ENCODE measurements at regions not wholly inside any gene's neighbourhood (a gene's known extent, or its start where the extent isn't known, plus 50 kb on each side); places are given as distances from the start of the nearest gene placed in this dataset.

DNA sequence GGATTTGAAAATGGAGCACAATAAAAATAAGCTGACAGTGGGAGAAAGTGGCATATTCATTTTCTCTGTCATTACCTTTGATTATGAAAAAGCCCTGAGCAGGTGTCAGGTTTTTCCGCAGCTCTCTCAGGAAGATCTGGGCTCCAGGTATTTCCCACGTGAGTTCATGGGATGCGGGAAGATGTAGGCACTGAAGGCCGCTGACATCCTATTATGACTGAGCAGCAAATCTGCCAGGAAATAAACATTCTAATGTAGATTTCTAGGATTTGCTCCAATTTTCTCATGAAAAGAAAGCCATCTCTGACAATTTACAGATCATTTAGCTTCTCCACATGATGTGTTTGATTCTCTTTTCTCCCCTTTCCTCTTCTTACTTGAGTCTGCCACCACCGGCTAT, 160.7 kb downstream of the KIT start:
- H4K20me1 ChIP-seq (ENCODE audit: insufficient read depth) = no peaks in the 10 kb centered on the region

DNA sequence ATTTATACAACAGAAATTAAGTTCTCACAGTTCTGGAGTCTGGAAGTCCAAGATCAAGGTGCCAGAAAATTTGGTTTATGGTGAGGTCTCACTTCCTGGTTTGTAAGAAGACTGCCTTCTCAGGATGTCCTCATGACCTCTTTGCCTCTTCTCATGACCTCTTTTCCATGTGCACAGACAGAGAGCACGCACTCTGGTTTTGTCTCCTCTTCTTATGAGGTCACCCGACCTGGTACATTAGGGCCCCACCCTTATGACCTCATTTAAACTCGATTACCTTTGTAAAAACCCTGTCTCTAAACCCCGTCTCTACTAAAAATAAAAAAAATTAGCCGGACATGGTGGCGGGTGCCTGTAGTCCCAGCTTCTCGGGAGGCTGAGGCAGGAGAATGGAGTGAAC, 155.9 kb downstream of the KIT start:
- Histone ChIP-seq H4K20me1 (ENCODE audit: insufficient read depth) (no peaks in the 10 kb centered on the region), H3F3A (replicated peaks; ENCODE audit: insufficient read depth) (no peaks in the 10 kb centered on the region), H3K9me2 (no peaks in the 10 kb centered on the region), H3K4me1 (ENCODE audit: control insufficient read depth in 1 of 2, insufficient read depth in 2 of 2, low read depth in 1 of 2, low read length in 1 of 2) (no peaks in the 10 kb centered on the region), H3K4me3 (ENCODE audit: low read depth in 2 of 2, low read length in 1 of 2) (no peak overlapping the region), H3K79me2 (ENCODE audit: insufficient read depth) (no peaks in the 10 kb centered on the region), H3K4me2 (no peak overlapping the region), H3K9me3 (no peaks in the 10 kb centered on the region), H2AFZ (ENCODE audit: low read depth) (no peak overlapping the region), H3K36me3 (replicated peaks in 1 of 2; ENCODE audit: control insufficient read depth in 1 of 2, insufficient read depth in 2 of 2, low read length in 1 of 2) (no peaks in the 10 kb centered on the region), H3K27ac (ENCODE audit: low read depth in 2 of 2, low read length in 1 of 2) (no peak overlapping the region), H3K9ac (no peak overlapping the region), H3K27me3 (ENCODE audit: insufficient read depth) (no peaks in the 10 kb centered on the region)
- TF ChIP-seq TEAD4 (IDR thresholded peaks at IDR 0.05; ENCODE audit: borderline replicate concordance, insufficient read depth) (no peak), FOXM1 (IDR thresholded peaks at IDR 0.05; ENCODE audit: low read depth) (no peak), GATA2 (CRISPR knock-in tag; IDR thresholded peaks at IDR 0.05) (no peak), ELF1 (IDR thresholded peaks at IDR 0.05) (no peak), RXRA (IDR thresholded peaks at IDR 0.05; ENCODE audit: borderline replicate concordance, low read depth) (no peak), JUND (IDR thresholded peaks at IDR 0.05) (no peak), FOXJ3 (CRISPR knock-in tag; IDR thresholded peaks at IDR 0.05) (no peak), RFX5 (IDR thresholded peaks at IDR 0.05; ENCODE audit: low read length) (no peak), TAF1 (IDR thresholded peaks at IDR 0.05; ENCODE audit: borderline replicate concordance, low read depth, low read length) (no peak), MXI1 (IDR thresholded peaks at IDR 0.05; ENCODE audit: low read depth, low read length) (no peak), RAD21 (IDR thresholded peaks at IDR 0.05; ENCODE audit: low read length) (no peak)
- TF ChIP-seq, protein P1, sequence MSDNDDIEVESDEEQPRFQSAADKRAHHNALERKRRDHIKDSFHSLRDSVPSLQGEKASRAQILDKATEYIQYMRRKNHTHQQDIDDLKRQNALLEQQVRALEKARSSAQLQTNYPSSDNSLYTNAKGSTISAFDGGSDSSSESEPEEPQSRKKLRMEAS (IDR thresholded peaks at IDR 0.05; ENCODE audit: low read depth) = no peak
- ChIA-PET POLR2A (no interaction called here), CTCF (no interaction called here)
- 40% methylated on average over 7 of the region's 7 CpGs for WGBS (ENCODE audit: low lambda C conversion rate)
- DNase-seq = no peak

More for the DNA sequence above, 160.7 kb downstream of the KIT start:
- H3K79me2 ChIP-seq (ENCODE audit: insufficient read depth) = no peaks in the 10 kb centered on the region
- no peak overlapping the region for H3K4me3 ChIP-seq (ENCODE audit: low read depth in 2 of 2, low read length in 1 of 2)
- CTCF ChIA-PET = interaction anchor here (1.1 kb wide), 1 partner anchor 22 kb away, joined by 3 read pairs; no protein-coding TSS in a partner anchor
- no peaks in the 10 kb centered on the region for H3K9me3 ChIP-seq
- H3K36me3 ChIP-seq (replicated peaks in 1 of 2; ENCODE audit: control insufficient read depth in 1 of 2, insufficient read depth in 2 of 2, low read length in 1 of 2) = no peaks in the 10 kb centered on the region
- no peak overlapping the region for H3K4me2 ChIP-seq
- H3K27ac ChIP-seq (ENCODE audit: low read depth in 2 of 2, low read length in 1 of 2) = no peak overlapping the region
- POLR2A ChIA-PET = no interaction called here
- WGBS (ENCODE audit: low lambda C conversion rate) = 67% methylated on average over 5 of the region's 5 CpGs
- no peak for DNase-seq
- H3K9me2 ChIP-seq = no peaks in the 10 kb centered on the region
- TF ChIP-seq NRF1 (IDR thresholded peaks at IDR 0.05; ENCODE audit: low read depth, low read length) (no peak), USF2 (IDR thresholded peaks at IDR 0.05; ENCODE audit: borderline replicate concordance, low read depth, low read length) (no peak), YY1 (IDR thresholded peaks at IDR 0.05; ENCODE audit: low read depth) (no peak), MXI1 (IDR thresholded peaks at IDR 0.05; ENCODE audit: low read depth, low read length) (no peak), GATA2 (CRISPR knock-in tag; IDR thresholded peaks at IDR 0.05) (no peak), GABPA (IDR thresholded peaks at IDR 0.05; ENCODE audit: low read depth) (no peak), RAD21 (IDR thresholded peaks at IDR 0.05; ENCODE audit: low read length) (no peak), SMC3 (IDR thresholded peaks at IDR 0.05; ENCODE audit: low read depth, low read length) (no peak), FOXJ3 (CRISPR knock-in tag; IDR thresholded peaks at IDR 0.05) (no peak), SIN3A (IDR thresholded peaks at IDR 0.05; ENCODE audit: borderline replicate concordance, low read depth, low read length) (no peak), TAF1 (IDR thresholded peaks at IDR 0.05; ENCODE audit: borderline replicate concordance, low read depth, low read length) (no peak)
- TF ChIP-seq, protein P2, sequence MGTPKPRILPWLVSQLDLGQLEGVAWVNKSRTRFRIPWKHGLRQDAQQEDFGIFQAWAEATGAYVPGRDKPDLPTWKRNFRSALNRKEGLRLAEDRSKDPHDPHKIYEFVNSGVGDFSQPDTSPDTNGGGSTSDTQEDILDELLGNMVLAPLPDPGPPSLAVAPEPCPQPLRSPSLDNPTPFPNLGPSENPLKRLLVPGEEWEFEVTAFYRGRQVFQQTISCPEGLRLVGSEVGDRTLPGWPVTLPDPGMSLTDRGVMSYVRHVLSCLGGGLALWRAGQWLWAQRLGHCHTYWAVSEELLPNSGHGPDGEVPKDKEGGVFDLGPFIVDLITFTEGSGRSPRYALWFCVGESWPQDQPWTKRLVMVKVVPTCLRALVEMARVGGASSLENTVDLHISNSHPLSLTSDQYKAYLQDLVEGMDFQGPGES (IDR thresholded peaks at IDR 0.05; ENCODE audit: low read depth, low read length) = no peak
- H3K4me1 ChIP-seq (ENCODE audit: control insufficient read depth in 1 of 2, insufficient read depth in 2 of 2, low read depth in 1 of 2, low read length in 1 of 2) = no peaks in the 10 kb centered on the region
- no peak overlapping the region for H3K9ac ChIP-seq
- no peak overlapping the region for H2AFZ ChIP-seq (ENCODE audit: low read depth)
- H3F3A ChIP-seq (replicated peaks; ENCODE audit: insufficient read depth) = no peaks in the 10 kb centered on the region
- H3K27me3 ChIP-seq (ENCODE audit: insufficient read depth) = no peaks in the 10 kb centered on the region
